GM21381 (cell line): ENCODE measurements at regions not wholly inside any gene's neighbourhood (a gene's known extent, or its start where the extent isn't known, plus 50 kb on each side); places are given as distances from the start of the nearest gene placed in this dataset.

Experiments
- ATAC-seq: cut with Tn5 transposase; IDR thresholded peaks from one replicate; pipeline ENCODE4 v1.9.1; 2021; ENCODE audit warnings: mild to moderate bottlenecking, moderate library complexity; ENCODE audit not compliant: unreplicated experiment

GRCh38 chr3:150221904-150222523 lies 186.1 kb upstream of the TSC22D2 start:
- ATAC-seq, result no peak

GRCh38 chr3:150220799-150221198 lies 187.3 kb upstream of the TSC22D2 start:
- no peak for ATAC-seq

- no peak for ATAC-seq
These were observed 188.1 kb upstream of the TSC22D2 start for GRCh38 chr3:150220041-150220440.

- ATAC-seq, result no peak
These were observed 189.3 kb upstream of the TSC22D2 start for GRCh38 chr3:150218841-150219240.

- no peak for ATAC-seq
These were observed 189.9 kb upstream of the TSC22D2 start for GRCh38 chr3:150218236-150218635.

GRCh38 chr3:150217691-150218090 lies 190.4 kb upstream of the TSC22D2 start:
- no peak for ATAC-seq

GRCh38 chr3:150216866-150217600 lies 191.1 kb upstream of the TSC22D2 start:
- no peak for ATAC-seq

- no peak for ATAC-seq
These were observed 191.9 kb upstream of the TSC22D2 start for GRCh38 chr3:150216041-150216811.

GRCh38 chr3:150215616-150216015 lies 192.5 kb upstream of the TSC22D2 start:
- ATAC-seq, result no peak

- no peak for ATAC-seq
These were observed 194.5 kb upstream of the TSC22D2 start for GRCh38 chr3:150213577-150213976.

- no peak for ATAC-seq
These were observed 197.5 kb upstream of the TSC22D2 start for GRCh38 chr3:150210461-150211110.

GRCh38 chr3:150203273-150203672 lies 204.8 kb upstream of the TSC22D2 start:
- no peak for ATAC-seq

GRCh38 chr3:150202711-150203110 lies 205.4 kb upstream of the TSC22D2 start:
- ATAC-seq, result no peak

GRCh38 chr3:150194957-150195356 lies 213.1 kb upstream of the TSC22D2 start:
- no peak for ATAC-seq

- no peak for ATAC-seq
These were observed 213.6 kb upstream of the TSC22D2 start for GRCh38 chr3:150194513-150194912.

GRCh38 chr3:150184426-150185071 lies 213.9 kb upstream of the PFN2 start:
- ATAC-seq, result peak; percentile 18

GRCh38 chr3:150183678-150184425 lies 213.2 kb upstream of the PFN2 start:
- ATAC-seq, result peak; percentile 89

- ATAC-seq, result no peak
These were observed 209.6 kb upstream of the PFN2 start for GRCh38 chr3:150180334-150180733.

GRCh38 chr3:150179330-150179729 lies 208.6 kb upstream of the PFN2 start:
- ATAC-seq, result no peak
